HEK293T (cell line): ENCODE measurements at regions not wholly inside any gene's neighbourhood (a gene's known extent, or its start where the extent isn't known, plus 50 kb on each side); places are given as distances from the start of the nearest gene placed in this dataset.
"Not testable (repeated sequence)": the region's sequence is repeated elsewhere in the genome, so short reads cannot be mapped to it uniquely, and the experiment has no call there.

Experiments used
- CTCF ChIA-PET: fragments of 350-600 bp; formaldehyde crosslinking; extraction: SDS; loops from one replicate; lab custom pipeline; 2021; ENCODE audit warnings: antibody characterized with exemption, inconsistent platforms; lab: Yijun Ruan, JAX
- POLR2A ChIA-PET: fragments of 350-600 bp; formaldehyde crosslinking; extraction: SDS; loops from one replicate; lab custom pipeline; 2020; ENCODE audit warnings: antibody characterized with exemption, inconsistent platforms; lab: Yijun Ruan, JAX
- DNase-seq: peaks from one replicate; pipeline ENCODE4 v3.0.0; 2012; ENCODE audit warnings: mixed read lengths; ENCODE audit errors: extremely low spot score
- ARNT ChIP-seq: fragments of 450-650 bp; IDR thresholded peaks from 2 replicates; pipeline ENCODE4 v1.6.1; 2017; ENCODE audit warnings: mild to moderate bottlenecking
- BHLHE40 ChIP-seq: fragments of 450-650 bp; IDR thresholded peaks from 2 replicates; pipeline ENCODE4 v1.6.1; 2016; ENCODE audit warnings: mild to moderate bottlenecking, moderate library complexity, borderline replicate concordance
- CTBP1 ChIP-seq: fragments of 450-650 bp; IDR thresholded peaks from 2 replicates; pipeline ENCODE4 v1.6.1; 2016; ENCODE audit warnings: borderline replicate concordance
- ELF4 ChIP-seq: fragments of 450-650 bp; IDR thresholded peaks from 2 replicates; pipeline ENCODE4 v1.6.1; 2017; ENCODE audit warnings: antibody characterized with exemption
- FOXA1 ChIP-seq: fragments of 450-650 bp; IDR thresholded peaks from 2 replicates; pipeline ENCODE4 v1.6.1; 2016; ENCODE audit warnings: mild to moderate bottlenecking
- FOXK2 ChIP-seq: fragments of 450-650 bp; IDR thresholded peaks from 2 replicates; pipeline ENCODE4 v1.6.1; 2016; ENCODE audit warnings: mild to moderate bottlenecking
- FOXM1 ChIP-seq: fragments of 450-650 bp; IDR thresholded peaks from 2 replicates; pipeline ENCODE4 v1.6.1; 2017; ENCODE audit warnings: mild to moderate bottlenecking, borderline replicate concordance
- HDGF ChIP-seq: fragments of 450-650 bp; IDR thresholded peaks from 2 replicates; pipeline ENCODE4 v1.6.1; 2017; ENCODE audit warnings: antibody characterized with exemption, borderline replicate concordance
- L3MBTL2 ChIP-seq: fragments of 450-650 bp; conservative IDR thresholded peaks from 2 replicates; pipeline ENCODE4 v1.6.1; 2016; ENCODE audit warnings: mild to moderate bottlenecking
- LEF1 ChIP-seq: fragments of 450-650 bp; IDR thresholded peaks from 2 replicates; pipeline ENCODE4 v1.6.1; 2017; ENCODE audit warnings: mild to moderate bottlenecking, borderline replicate concordance
- NFRKB ChIP-seq: fragments of 450-650 bp; IDR thresholded peaks from 2 replicates; pipeline ENCODE4 v1.6.1; 2016; ENCODE audit warnings: mild to moderate bottlenecking, moderate library complexity
- SP1 ChIP-seq: fragments of 450-650 bp; IDR thresholded peaks from 2 replicates; pipeline ENCODE4 v1.6.1; 2017
- SUZ12 ChIP-seq: fragments of 450-650 bp; IDR thresholded peaks from 2 replicates; pipeline ENCODE4 v1.6.1; 2016; ENCODE audit warnings: mild to moderate bottlenecking
- TARDBP ChIP-seq: fragments of 450-650 bp; IDR thresholded peaks from 2 replicates; pipeline ENCODE4 v1.6.1; 2016
- ZNF384 ChIP-seq: fragments of 450-650 bp; IDR thresholded peaks from 2 replicates; pipeline ENCODE4 v1.6.1; 2016
- TF ChIP-seq, protein P1 (sequence below): fragments of 450-650 bp; IDR thresholded peaks from 2 replicates; pipeline ENCODE4 v1.6.1; 2016

- no peak for DNase-seq
- TF ChIP-seq SP1 (no peak), NFRKB (no peak), FOXK2 (no peak), HDGF (no peak), TARDBP (no peak), SUZ12 (no peak), BHLHE40 (no peak), FOXM1 (no peak), ELF4 (no peak), L3MBTL2 (no peak)
- CTCF ChIA-PET: no interaction called here
- POLR2A ChIA-PET: no interaction called here
Measured at GRCh38 chr7:83827036-83827435, 178.1 kb upstream of the SEMA3E start.

GRCh38 chr7:83824214-83824613, 175.3 kb upstream of the SEMA3E start:
- POLR2A ChIA-PET: no interaction called here
- DNase-seq: no peak
- TF ChIP-seq, protein P1, sequence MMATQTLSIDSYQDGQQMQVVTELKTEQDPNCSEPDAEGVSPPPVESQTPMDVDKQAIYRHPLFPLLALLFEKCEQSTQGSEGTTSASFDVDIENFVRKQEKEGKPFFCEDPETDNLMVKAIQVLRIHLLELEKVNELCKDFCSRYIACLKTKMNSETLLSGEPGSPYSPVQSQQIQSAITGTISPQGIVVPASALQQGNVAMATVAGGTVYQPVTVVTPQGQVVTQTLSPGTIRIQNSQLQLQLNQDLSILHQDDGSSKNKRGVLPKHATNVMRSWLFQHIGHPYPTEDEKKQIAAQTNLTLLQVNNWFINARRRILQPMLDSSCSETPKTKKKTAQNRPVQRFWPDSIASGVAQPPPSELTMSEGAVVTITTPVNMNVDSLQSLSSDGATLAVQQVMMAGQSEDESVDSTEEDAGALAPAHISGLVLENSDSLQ: no peak
- TF ChIP-seq NFRKB (no peak), FOXK2 (no peak), FOXM1 (no peak), ARNT (no peak), SUZ12 (no peak), FOXA1 (no peak), BHLHE40 (no peak), SP1 (no peak), TARDBP (no peak), ZNF384 (no peak), HDGF (no peak), LEF1 (no peak), CTBP1 (no peak), L3MBTL2 (no peak)

DNA sequence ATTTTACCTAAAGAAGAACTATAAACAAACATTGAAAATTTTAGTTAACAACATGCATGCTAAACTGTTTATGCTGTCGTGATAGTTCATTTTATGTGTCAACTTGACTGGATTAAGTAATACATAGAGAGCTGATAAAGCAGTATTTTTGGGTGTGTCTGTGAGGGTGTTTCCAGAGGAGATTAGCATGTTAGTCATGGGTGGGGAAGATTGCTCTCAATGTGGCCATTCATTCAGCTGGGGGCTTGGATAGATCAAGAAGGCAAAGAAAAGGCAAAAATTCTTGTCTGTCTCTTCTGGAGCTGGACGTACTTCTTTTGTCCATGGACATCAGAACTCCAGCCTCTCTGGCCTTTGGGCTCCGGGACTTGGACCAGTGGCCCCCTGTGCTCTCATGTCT, 172.9 kb upstream of the SEMA3E start:
- no peak for DNase-seq
- TF ChIP-seq, protein P1: no peak
- TF ChIP-seq LEF1: no peak
- TF ChIP-seq BHLHE40: no peak
- TF ChIP-seq ELF4: no peak
- TF ChIP-seq FOXM1: no peak
- TF ChIP-seq FOXA1: no peak
- TF ChIP-seq NFRKB: no peak
- no peak for TF ChIP-seq TARDBP
- TF ChIP-seq L3MBTL2: no peak
- TF ChIP-seq CTBP1: no peak
- TF ChIP-seq ARNT: no peak
- no peak for TF ChIP-seq SUZ12
- no peak for TF ChIP-seq SP1
- CTCF ChIA-PET: interaction anchor here (0.6 kb wide), 1 partner anchor 408 kb away, joined by 5 read pairs; no protein-coding TSS in a partner anchor
- POLR2A ChIA-PET: no interaction called here

More at GRCh38 chr7:83824214-83824613, 175.3 kb upstream of the SEMA3E start:
- CTCF ChIA-PET: no interaction called here

GRCh38 chr7:83820641-83821040, 171.7 kb upstream of the SEMA3E start:
- DNase-seq: no peak
- TF ChIP-seq CTBP1: no peak
- no peak for TF ChIP-seq FOXK2
- no peak for TF ChIP-seq ARNT
- TF ChIP-seq FOXA1: no peak
- no peak for TF ChIP-seq L3MBTL2
- TF ChIP-seq FOXM1: no peak
- TF ChIP-seq LEF1: no peak
- no peak for TF ChIP-seq ZNF384
- no peak for TF ChIP-seq SUZ12
- no peak for TF ChIP-seq SP1
- no peak for TF ChIP-seq BHLHE40
- no peak for TF ChIP-seq NFRKB
- no peak for TF ChIP-seq HDGF
- TF ChIP-seq, protein P1: no peak
- TF ChIP-seq TARDBP: no peak
- no peak for TF ChIP-seq ELF4
- CTCF ChIA-PET: no interaction called here
- POLR2A ChIA-PET: no interaction called here

GRCh38 chr7:83819911-83820310, 171.0 kb upstream of the SEMA3E start:
- ChIA-PET POLR2A (no interaction called here), CTCF (no interaction called here)
- DNase-seq: no peak
- TF ChIP-seq ZNF384 (no peak), ARNT (no peak), FOXA1 (no peak), BHLHE40 (no peak), FOXM1 (no peak), NFRKB (no peak), FOXK2 (no peak)
- TF ChIP-seq, protein P1: no peak

- CTCF ChIA-PET: no interaction called here
- POLR2A ChIA-PET: no interaction called here
- no peak for TF ChIP-seq FOXM1
- no peak for TF ChIP-seq BHLHE40
- no peak for TF ChIP-seq CTBP1
- no peak for TF ChIP-seq HDGF
- no peak for TF ChIP-seq L3MBTL2
- no peak for TF ChIP-seq SP1
- TF ChIP-seq LEF1: no peak
- TF ChIP-seq FOXA1: no peak
- TF ChIP-seq TARDBP: no peak
- no peak for TF ChIP-seq ELF4
- TF ChIP-seq ZNF384: no peak
- no peak for TF ChIP-seq FOXK2
- no peak for DNase-seq
Measured at GRCh38 chr7:83814480-83814879, 165.5 kb upstream of the SEMA3E start.

DNA sequence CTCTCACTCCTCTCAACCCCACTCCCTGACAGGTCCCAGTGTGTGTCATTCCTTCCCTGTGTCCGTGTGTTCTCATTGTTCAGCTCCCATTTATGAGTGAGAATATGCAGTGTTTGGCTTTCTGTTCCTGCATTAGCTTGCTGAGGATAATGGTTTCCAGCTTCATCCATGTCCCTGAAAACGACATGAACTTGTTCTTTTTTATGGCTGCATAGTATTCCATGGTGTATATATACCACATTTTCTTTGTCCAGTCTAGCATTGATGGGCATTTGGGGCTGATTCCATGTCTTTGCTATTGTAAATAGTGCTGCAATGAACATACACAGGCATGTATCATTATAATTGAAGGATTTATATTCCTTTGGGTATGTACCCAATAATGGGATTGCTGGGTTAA, 163.6 kb upstream of the SEMA3E start:
- DNase-seq, CTCF ChIA-PET, POLR2A ChIA-PET: not testable (repeated sequence)
